Mesothelial cell of epicardium (in vitro differentiated cells): ENCODE measurements at regions not wholly inside any gene's neighbourhood (a gene's known extent, or its start where the extent isn't known, plus 50 kb on each side); places are given as distances from the start of the nearest gene placed in this dataset.

ENCODE experiments used
- DNase-seq, 2 experiments: peaks; one replicate each; pipeline ENCODE4 v3.0.0; 2021; ENCODE audit warnings: low spot score in 2 of 2; ENCODE audit not compliant: unreplicated experiment in 2 of 2
- H3K27ac Mint-ChIP-seq: 2 replicates; pipeline ENCODE4 v1.8.0; 2021; ENCODE audit warnings: mixed read lengths
- H3K27me3 Mint-ChIP-seq: 2 replicates; pipeline ENCODE4 v1.8.0; 2021; ENCODE audit warnings: low read depth, mixed read lengths
- H3K36me3 Mint-ChIP-seq: 2 replicates; pipeline ENCODE4 v1.8.0; 2021; ENCODE audit warnings: mixed read lengths
- H3K4me1 Mint-ChIP-seq: 2 replicates; pipeline ENCODE4 v1.8.0; 2021; ENCODE audit warnings: mixed read lengths
- H3K4me3 Mint-ChIP-seq: 2 replicates; pipeline ENCODE4 v1.8.0; 2021; ENCODE audit warnings: mild to moderate bottlenecking, moderate library complexity, mixed read lengths
- H3K9me3 Mint-ChIP-seq: 2 replicates; pipeline ENCODE4 v1.8.0; 2021; ENCODE audit warnings: mixed read lengths
- TF ChIP-seq, protein P1 (sequence below): fragments of 200-600 bp; sonication (generic); IDR thresholded peaks from one replicate; pipeline ENCODE4 v1.5.0; 2021; ENCODE audit warnings: antibody characterized with exemption; ENCODE audit not compliant: unreplicated experiment

DNA sequence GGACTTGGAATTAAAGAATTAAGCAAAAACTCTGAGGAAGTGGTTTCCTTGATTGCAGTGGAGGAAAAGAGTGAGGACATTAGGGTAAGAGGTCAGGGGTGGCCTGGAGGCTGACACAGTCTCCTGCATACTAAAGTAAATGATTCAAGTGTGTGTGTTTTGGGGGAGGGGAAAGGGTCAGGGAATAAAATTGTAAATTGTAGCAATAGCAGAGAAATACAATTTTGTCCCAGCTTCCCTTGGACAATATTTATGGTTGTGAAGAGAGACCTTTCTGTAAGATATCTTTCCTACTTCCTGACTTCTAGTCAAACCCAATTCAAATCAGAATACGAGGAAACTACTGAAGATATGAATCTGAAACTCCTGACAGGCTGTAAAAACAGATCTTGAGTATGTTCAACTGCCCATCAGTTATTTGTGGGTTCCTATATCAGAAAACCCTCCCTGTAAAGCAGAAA lies 143.4 kb upstream of the HMGN3 start:
- Mint-ChIP-seq H3K27ac (peak overlapping the region; percentile 17), H3K27me3 (no peaks in the 10 kb centered on the region), H3K4me1 (peaks cover 41% of the 10 kb centered on the region), H3K4me3 (no peak overlapping the region), H3K9me3 (no peaks in the 10 kb centered on the region), H3K36me3 (no peaks in the 10 kb centered on the region)
- DNase-seq: no peak
- TF ChIP-seq, protein P1, sequence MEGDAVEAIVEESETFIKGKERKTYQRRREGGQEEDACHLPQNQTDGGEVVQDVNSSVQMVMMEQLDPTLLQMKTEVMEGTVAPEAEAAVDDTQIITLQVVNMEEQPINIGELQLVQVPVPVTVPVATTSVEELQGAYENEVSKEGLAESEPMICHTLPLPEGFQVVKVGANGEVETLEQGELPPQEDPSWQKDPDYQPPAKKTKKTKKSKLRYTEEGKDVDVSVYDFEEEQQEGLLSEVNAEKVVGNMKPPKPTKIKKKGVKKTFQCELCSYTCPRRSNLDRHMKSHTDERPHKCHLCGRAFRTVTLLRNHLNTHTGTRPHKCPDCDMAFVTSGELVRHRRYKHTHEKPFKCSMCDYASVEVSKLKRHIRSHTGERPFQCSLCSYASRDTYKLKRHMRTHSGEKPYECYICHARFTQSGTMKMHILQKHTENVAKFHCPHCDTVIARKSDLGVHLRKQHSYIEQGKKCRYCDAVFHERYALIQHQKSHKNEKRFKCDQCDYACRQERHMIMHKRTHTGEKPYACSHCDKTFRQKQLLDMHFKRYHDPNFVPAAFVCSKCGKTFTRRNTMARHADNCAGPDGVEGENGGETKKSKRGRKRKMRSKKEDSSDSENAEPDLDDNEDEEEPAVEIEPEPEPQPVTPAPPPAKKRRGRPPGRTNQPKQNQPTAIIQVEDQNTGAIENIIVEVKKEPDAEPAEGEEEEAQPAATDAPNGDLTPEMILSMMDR: no peak

DNA sequence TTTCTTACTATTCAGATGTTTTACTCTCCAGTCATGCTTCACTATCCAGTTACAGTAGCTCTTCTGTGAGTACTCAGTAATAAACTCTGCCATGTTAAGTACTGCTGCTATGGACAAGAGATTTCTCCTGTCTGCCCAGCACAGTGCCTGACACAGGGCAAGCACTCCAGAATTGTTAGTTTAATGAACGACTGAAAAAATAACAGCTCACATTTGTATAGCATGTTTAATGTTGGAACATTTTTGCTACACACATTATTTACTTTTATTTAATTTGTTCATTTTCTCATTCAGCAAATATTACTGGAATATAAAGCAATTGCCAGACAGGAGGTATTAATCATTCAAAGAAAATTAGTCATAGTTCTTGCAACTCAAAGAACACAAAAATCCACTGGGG lies 142.6 kb upstream of the HMGN3 start:
- DNase-seq: no peak
- no peak overlapping the region for H3K4me3 Mint-ChIP-seq
- H3K9me3 Mint-ChIP-seq: no peaks in the 10 kb centered on the region
- peaks cover 46% of the 10 kb centered on the region for H3K4me1 Mint-ChIP-seq
- no peaks in the 10 kb centered on the region for H3K36me3 Mint-ChIP-seq
- H3K27ac Mint-ChIP-seq: no peak overlapping the region
- TF ChIP-seq, protein P1: no peak
- no peaks in the 10 kb centered on the region for H3K27me3 Mint-ChIP-seq

DNA sequence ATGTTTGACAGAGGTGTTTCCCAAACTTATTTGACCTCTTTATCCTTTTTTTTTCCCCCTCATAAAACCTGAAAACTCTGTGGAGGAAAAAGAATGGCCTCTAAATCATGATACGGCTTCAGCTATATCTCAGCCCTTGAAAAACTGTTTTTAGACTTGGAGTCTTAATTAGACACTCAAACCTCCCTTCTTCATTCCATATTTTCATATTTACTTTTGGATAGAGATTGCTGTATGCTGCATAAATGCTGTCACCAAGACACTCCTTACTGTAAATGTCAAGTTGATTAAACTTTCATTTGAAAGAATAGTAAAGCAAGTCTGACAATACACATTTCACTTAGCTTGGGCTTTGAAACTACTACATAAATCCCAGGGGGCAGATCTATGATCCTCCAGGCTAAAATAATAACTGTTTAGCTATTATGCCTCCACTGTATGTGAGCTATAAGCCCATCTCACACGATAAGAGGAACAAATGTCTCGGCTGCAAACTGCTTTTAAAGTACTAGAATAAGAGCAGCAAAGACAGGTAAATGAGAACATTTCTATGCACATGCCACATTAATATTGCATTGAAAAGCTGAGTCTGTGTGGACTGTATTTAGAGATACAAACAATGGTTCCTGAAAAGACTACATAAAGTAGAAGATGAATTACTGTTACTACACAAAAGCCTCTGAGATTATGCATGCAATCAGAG lies 141.3 kb upstream of the HMGN3 start:
- Mint-ChIP-seq H3K27ac (peak overlapping the region; percentile 80), H3K36me3 (no peaks in the 10 kb centered on the region), H3K9me3 (peaks cover 5% of the 10 kb centered on the region), H3K4me1 (peaks cover 46% of the 10 kb centered on the region), H3K27me3 (no peaks in the 10 kb centered on the region), H3K4me3 (no peak overlapping the region)
- TF ChIP-seq, protein P1: no peak
- no peak for DNase-seq

DNA sequence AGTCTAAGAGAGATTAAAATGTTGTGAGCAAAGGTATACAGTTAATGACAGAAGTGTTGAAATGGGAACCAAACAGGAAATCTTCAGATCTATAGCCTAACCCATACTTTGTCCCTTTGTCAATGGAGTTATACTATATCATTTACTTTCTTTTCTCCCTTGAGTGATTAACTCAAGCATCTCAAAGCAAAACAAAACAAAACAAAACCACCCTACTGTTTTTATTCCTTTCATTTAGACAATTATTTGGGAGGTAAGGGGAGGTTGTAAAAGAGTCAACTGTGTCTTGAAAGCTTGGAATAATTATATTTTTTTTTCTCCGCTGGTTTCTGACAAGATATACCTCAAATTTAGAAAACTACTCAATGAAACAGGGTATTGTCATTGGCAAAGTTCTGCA lies 139.8 kb upstream of the HMGN3 start:
- no peak for DNase-seq
- Mint-ChIP-seq H3K27me3 (no peaks in the 10 kb centered on the region), H3K4me3 (no peak overlapping the region), H3K4me1 (peaks cover 46% of the 10 kb centered on the region), H3K36me3 (peaks cover 5% of the 10 kb centered on the region), H3K9me3 (peaks cover 16% of the 10 kb centered on the region), H3K27ac (no peak overlapping the region)
- TF ChIP-seq, protein P1: no peak

DNA sequence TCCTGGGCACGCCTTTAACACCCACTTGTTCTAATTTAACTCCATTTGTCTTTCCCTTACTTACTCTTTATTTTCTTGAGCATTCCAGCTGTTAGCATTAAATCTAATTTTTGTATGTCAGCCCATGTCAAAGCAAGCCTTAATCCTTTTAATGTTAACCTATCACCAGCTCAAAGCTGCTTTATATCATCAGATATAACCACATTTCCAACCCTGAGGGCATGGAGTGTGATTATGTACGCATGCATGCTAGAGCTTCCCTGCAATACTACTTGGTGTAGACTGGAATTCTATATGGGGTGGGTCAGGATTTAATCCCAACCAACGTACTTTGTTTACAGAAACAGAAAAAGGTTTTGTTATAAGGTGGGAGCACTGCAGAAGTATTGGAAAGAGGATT lies 139.4 kb upstream of the HMGN3 start:
- DNase-seq: no peak
- Mint-ChIP-seq H3K4me1 (peaks cover 46% of the 10 kb centered on the region), H3K27ac (peak overlapping the region; percentile 4), H3K36me3 (peaks cover 5% of the 10 kb centered on the region), H3K9me3 (peaks cover 19% of the 10 kb centered on the region), H3K27me3 (no peaks in the 10 kb centered on the region), H3K4me3 (no peak overlapping the region)
- TF ChIP-seq, protein P1: no peak
